ENCODE measurements at regions not wholly inside any gene's neighbourhood (a gene's known extent, or its start where the extent isn't known, plus 50 kb on each side); places are given as distances from the start of the nearest gene placed in this dataset.

DNA sequence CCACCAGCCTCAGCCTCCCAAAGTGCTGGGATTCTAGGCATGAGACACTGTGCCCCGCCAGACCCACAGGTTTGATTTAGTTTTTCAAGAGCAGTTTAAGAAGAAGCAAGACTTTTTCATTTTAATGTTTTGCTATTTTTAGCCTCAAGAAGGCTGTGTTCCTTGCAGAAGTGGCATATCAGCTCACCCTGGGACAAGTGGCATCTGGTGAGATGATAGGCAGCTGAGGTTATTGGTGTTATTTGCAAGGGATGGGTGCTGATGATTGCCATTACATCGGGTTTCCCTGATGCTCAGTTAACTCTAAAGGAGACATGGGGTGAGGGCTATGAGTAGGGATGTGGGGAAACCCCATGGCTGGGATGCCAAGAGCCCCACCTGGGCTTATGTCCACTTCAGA, 120.4 kb downstream of the MXRA5 start:
- TF ChIP-seq, protein P1, sequence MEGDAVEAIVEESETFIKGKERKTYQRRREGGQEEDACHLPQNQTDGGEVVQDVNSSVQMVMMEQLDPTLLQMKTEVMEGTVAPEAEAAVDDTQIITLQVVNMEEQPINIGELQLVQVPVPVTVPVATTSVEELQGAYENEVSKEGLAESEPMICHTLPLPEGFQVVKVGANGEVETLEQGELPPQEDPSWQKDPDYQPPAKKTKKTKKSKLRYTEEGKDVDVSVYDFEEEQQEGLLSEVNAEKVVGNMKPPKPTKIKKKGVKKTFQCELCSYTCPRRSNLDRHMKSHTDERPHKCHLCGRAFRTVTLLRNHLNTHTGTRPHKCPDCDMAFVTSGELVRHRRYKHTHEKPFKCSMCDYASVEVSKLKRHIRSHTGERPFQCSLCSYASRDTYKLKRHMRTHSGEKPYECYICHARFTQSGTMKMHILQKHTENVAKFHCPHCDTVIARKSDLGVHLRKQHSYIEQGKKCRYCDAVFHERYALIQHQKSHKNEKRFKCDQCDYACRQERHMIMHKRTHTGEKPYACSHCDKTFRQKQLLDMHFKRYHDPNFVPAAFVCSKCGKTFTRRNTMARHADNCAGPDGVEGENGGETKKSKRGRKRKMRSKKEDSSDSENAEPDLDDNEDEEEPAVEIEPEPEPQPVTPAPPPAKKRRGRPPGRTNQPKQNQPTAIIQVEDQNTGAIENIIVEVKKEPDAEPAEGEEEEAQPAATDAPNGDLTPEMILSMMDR (IDR thresholded peaks at IDR 0.05 in 8 of 11, conservative IDR thresholded peaks at IDR 0.05 in 3 of 11) = no peak
- TF ChIP-seq POLR2A (IDR thresholded peaks at IDR 0.05) = no peak

Data from spleen (tissue), 7 donors.